Gastroesophageal sphincter (tissue), 3 donors: ENCODE measurements at regions not wholly inside any gene's neighbourhood (a gene's known extent, or its start where the extent isn't known, plus 50 kb on each side); places are given as distances from the start of the nearest gene placed in this dataset.

Experiments used
- EP300 ChIP-seq: sonication (generic); formaldehyde crosslinking; IDR thresholded peaks from one replicate; pipeline ENCODE4 v1.6.1; 2017; ENCODE audit warnings: antibody characterized with exemption, mild to moderate bottlenecking
- POLR2A ChIP-seq, 2 donors: fragments of 450-650 bp; IDR thresholded peaks; one replicate each; pipeline ENCODE4 v1.6.1; 2017; ENCODE audit warnings: antibody characterized with exemption in 2 of 2, mild to moderate bottlenecking in 2 of 2, moderate library complexity in 1 of 2
- POLR2AphosphoS5 ChIP-seq: sonication (generic); formaldehyde crosslinking; IDR thresholded peaks from one replicate; pipeline ENCODE4 v1.6.1; 2017; ENCODE audit warnings: antibody characterized with exemption
- TF ChIP-seq, protein P1 (sequence below), 4 experiments: fragments of 200-600 bp in 2 of 4; fragments of 450-650 bp in 2 of 4; sonication (generic) in 1 of 4; IDR thresholded peaks; one replicate each; pipeline ENCODE4 v1.5.1; 2017 to 2019; ENCODE audit warnings: antibody characterized with exemption in 4 of 4, mild to moderate bottlenecking in 2 of 4, moderate library complexity in 2 of 4

DNA sequence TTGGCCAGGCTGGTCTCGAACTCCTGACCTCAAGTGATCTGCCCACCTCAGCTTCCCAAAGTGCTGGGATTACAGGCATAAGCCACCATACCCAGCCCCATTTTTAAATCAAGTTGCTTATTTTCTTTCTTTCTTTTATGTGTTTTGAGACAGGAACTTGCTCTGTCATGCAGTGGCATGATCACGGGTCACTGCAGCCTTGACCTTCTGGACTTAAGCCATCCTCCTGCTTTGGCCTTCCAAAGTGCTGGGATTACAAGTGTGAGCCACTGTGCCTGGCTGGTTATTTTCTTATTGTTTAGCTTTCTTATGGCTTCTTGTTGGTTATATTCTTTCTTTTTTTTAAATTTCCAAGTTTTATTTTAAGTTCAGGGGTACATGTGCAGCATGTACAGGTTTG, 79.7 kb upstream of the C5orf63 start:
- TF ChIP-seq POLR2AphosphoS5 (no peak), POLR2A (IDR thresholded peaks at IDR 0.05) (no peak), EP300 (no peak)
- TF ChIP-seq, protein P1, sequence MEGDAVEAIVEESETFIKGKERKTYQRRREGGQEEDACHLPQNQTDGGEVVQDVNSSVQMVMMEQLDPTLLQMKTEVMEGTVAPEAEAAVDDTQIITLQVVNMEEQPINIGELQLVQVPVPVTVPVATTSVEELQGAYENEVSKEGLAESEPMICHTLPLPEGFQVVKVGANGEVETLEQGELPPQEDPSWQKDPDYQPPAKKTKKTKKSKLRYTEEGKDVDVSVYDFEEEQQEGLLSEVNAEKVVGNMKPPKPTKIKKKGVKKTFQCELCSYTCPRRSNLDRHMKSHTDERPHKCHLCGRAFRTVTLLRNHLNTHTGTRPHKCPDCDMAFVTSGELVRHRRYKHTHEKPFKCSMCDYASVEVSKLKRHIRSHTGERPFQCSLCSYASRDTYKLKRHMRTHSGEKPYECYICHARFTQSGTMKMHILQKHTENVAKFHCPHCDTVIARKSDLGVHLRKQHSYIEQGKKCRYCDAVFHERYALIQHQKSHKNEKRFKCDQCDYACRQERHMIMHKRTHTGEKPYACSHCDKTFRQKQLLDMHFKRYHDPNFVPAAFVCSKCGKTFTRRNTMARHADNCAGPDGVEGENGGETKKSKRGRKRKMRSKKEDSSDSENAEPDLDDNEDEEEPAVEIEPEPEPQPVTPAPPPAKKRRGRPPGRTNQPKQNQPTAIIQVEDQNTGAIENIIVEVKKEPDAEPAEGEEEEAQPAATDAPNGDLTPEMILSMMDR (IDR thresholded peaks at IDR 0.05): no peak
